Thyroid gland (tissue), 4 donors: ENCODE measurements at regions not wholly inside any gene's neighbourhood (a gene's known extent, or its start where the extent isn't known, plus 50 kb on each side); places are given as distances from the start of the nearest gene placed in this dataset.

Source experiments
- DNase-seq, 2 donors: peaks; one replicate each; pipeline ENCODE4 v3.0.0-alpha.2; 2019
- H3K27ac ChIP-seq, 3 donors: fragments of 200-600 bp; sonication (generic); 1 replicate in 2 of 3; 2 replicates in 1 of 3; pipeline ENCODE4 v1.5.1; 2016 to 2019; ENCODE audit warnings: mild to moderate bottlenecking in 1 of 3, moderate library complexity in 1 of 3
- H3K27me3 ChIP-seq: fragments of 200-600 bp; sonication (generic); one replicate; pipeline ENCODE4 v1.5.1; 2019
- H3K36me3 ChIP-seq, 2 donors: fragments of 200-600 bp; sonication (generic); one replicate each; pipeline ENCODE4 v1.5.1; 2016 to 2019
- H3K4me1 ChIP-seq, 2 donors: fragments of 200-600 bp; sonication (generic); one replicate each; pipeline ENCODE4 v1.5.1; 2017 to 2019
- H3K4me3 ChIP-seq, 3 donors: fragments of 200-600 bp; sonication (generic); replicated peaks in 1 of 3; 1 replicate in 2 of 3; 2 replicates in 1 of 3; pipeline ENCODE4 v1.5.1; 2016; ENCODE audit warnings: mild to moderate bottlenecking in 1 of 3
- H3K9me3 ChIP-seq: fragments of 200-600 bp; sonication (generic); one replicate; pipeline ENCODE4 v1.5.1; 2017
- POLR2A ChIP-seq, 2 donors: fragments of 450-650 bp; IDR thresholded peaks; one replicate each; pipeline ENCODE4 v1.6.1; 2017; ENCODE audit warnings: antibody characterized with exemption in 2 of 2, mild to moderate bottlenecking in 2 of 2, moderate library complexity in 1 of 2
- WGBS, 2 donors: methylation state at CpG; one replicate each; pipeline ENCODE4 v1.1.5; 2017; 5-methylcytosine and 5-hydroxymethylcytosine counted together
- intact Hi-C: fragments of 100-400 bp; cut with DNase I; formaldehyde crosslinking; loops from one replicate; pipeline ENCODE4 v1.15.1; 2023
- TF ChIP-seq, protein P1 (sequence below), 6 experiments: fragments of 200-600 bp in 3 of 6; fragments of 450-650 bp in 3 of 6; sonication (generic) in 3 of 6; IDR thresholded peaks; one replicate each; pipeline ENCODE4 v1.5.1; 2016 to 2019; ENCODE audit warnings: antibody characterized with exemption in 6 of 6, mild to moderate bottlenecking in 2 of 6, inconsistent platforms in 1 of 6, moderate library complexity in 1 of 6

GRCh38 chr5:175378444-175379028, 65.4 kb downstream of the DRD1 start:
- H3K27ac ChIP-seq: no peak overlapping the region
- H3K4me1 ChIP-seq: no peaks in the 10 kb centered on the region
- no peaks in the 10 kb centered on the region for H3K27me3 ChIP-seq
- H3K9me3 ChIP-seq: no peaks in the 10 kb centered on the region
- H3K36me3 ChIP-seq: no peaks in the 10 kb centered on the region
- intact Hi-C loops: no loop called here
- H3K4me3 ChIP-seq: no peak overlapping the region
- TF ChIP-seq, protein P1, sequence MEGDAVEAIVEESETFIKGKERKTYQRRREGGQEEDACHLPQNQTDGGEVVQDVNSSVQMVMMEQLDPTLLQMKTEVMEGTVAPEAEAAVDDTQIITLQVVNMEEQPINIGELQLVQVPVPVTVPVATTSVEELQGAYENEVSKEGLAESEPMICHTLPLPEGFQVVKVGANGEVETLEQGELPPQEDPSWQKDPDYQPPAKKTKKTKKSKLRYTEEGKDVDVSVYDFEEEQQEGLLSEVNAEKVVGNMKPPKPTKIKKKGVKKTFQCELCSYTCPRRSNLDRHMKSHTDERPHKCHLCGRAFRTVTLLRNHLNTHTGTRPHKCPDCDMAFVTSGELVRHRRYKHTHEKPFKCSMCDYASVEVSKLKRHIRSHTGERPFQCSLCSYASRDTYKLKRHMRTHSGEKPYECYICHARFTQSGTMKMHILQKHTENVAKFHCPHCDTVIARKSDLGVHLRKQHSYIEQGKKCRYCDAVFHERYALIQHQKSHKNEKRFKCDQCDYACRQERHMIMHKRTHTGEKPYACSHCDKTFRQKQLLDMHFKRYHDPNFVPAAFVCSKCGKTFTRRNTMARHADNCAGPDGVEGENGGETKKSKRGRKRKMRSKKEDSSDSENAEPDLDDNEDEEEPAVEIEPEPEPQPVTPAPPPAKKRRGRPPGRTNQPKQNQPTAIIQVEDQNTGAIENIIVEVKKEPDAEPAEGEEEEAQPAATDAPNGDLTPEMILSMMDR (IDR thresholded peaks at IDR 0.05): no peak
- no peak for TF ChIP-seq POLR2A (IDR thresholded peaks at IDR 0.05)
- 14 to 25% methylated on average over 5 of the region's 5 CpGs for WGBS, 2 donors
- DNase-seq: no peak

DNA sequence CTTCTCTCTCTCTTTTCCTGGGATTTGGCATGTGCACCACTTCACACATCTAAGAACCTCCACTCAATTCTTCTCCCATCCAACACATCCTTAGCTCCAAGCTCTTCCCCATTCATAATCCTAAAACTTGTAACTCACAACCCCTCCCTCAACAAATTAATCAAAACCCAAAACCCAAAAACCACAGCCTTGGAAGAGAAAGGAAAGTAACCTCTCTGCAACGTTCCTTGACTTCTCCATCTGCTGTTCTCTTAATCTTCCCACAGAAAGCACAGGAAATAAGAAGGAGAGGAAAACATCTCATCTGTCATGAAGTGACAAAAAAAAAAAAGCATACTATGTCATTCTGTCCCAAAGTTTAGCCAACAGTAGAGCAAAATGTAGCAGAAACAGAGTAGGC, 66.2 kb downstream of the DRD1 start:
- no peak for DNase-seq
- WGBS, 2 donors: 63 to 67% methylated on average over 1 of the region's 1 CpG

DNA sequence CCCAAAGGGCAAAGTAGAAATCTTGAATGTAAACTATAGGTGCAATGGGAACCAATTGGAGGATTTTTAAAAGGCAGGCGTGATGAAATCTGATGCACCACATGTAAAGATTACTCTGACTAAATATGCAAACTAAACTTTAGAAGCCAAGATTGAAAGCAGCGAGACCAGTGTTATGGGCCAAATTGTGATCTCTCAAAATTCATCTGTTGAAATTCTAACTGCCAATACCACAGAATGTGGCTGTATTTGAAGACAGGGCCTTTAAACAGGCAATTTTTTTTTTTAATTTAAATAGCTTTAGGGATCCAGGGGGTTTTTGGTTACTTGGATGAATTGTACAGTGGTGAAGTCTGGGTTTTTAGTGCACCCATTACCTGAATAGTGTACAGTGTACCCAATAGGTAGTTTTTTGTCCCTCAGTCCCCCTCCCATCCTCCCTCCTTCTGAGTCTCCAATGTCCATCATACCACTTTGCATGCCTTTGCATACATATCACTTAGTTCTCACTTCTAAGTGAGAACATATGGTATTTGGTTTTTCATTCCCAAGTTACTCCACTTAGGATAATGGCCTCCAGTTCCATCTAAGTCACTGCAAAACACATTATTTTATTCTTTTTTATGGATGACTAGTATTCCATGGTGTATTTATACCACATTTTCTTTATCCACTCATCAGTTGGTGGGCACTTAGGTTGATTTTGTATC, 69.7 kb downstream of the DRD1 start:
- DNase-seq: no peak
- Histone ChIP-seq H3K27ac (no peak overlapping the region), H3K36me3 (no peaks in the 10 kb centered on the region), H3K4me1 (no peaks in the 10 kb centered on the region), H3K4me3 (no peak overlapping the region), H3K27me3 (no peaks in the 10 kb centered on the region), H3K9me3 (no peaks in the 10 kb centered on the region)
- 89 to 90% methylated on average over 2 of the region's 2 CpGs for WGBS, 2 donors
- TF ChIP-seq POLR2A (IDR thresholded peaks at IDR 0.05): no peak
- TF ChIP-seq, protein P1 (IDR thresholded peaks at IDR 0.05): no peak
- intact Hi-C loops: no loop called here

More for the DNA sequence above, 66.2 kb downstream of the DRD1 start:
- Histone ChIP-seq H3K36me3 (no peaks in the 10 kb centered on the region), H3K27me3 (no peaks in the 10 kb centered on the region), H3K4me1 (no peaks in the 10 kb centered on the region), H3K4me3 (no peak overlapping the region), H3K27ac (no peak overlapping the region), H3K9me3 (no peaks in the 10 kb centered on the region)
- intact Hi-C loops: no loop called here
- no peak for TF ChIP-seq POLR2A (IDR thresholded peaks at IDR 0.05)
- TF ChIP-seq, protein P1 (IDR thresholded peaks at IDR 0.05): no peak

DNA sequence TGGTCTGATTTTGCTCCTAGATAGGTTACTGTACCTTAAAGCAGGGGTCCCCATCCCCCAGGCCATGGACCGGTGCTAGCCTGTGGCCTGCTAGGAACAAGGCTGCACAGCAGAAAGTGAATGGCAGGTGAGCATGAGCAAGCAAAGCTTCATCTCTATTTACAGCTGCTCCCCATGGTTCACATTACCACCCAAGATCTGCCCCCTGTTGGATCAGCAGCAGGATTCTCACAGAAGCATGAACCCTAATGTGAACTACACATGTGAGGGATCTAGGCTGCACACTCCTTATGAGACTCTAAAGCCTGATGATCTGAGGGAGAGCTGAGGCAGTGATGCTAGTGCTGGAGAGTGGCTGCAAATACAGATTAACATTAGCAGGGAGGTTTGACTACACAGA, 78.1 kb downstream of the DRD1 start:
- no peak overlapping the region for H3K27ac ChIP-seq
- intact Hi-C loops: no loop called here
- DNase-seq: no peak
- 100% methylated on average over 1 of the region's 1 CpG; no CpG with 5 or more reads in 1 of the 2 donors for WGBS, 2 donors
- no peak for TF ChIP-seq POLR2A (IDR thresholded peaks at IDR 0.05)
- TF ChIP-seq, protein P1 (IDR thresholded peaks at IDR 0.05): no peak
- no peaks in the 10 kb centered on the region for H3K36me3 ChIP-seq
- H3K4me1 ChIP-seq: no peaks in the 10 kb centered on the region
- H3K4me3 ChIP-seq: no peak overlapping the region
- H3K27me3 ChIP-seq: no peaks in the 10 kb centered on the region
- no peaks in the 10 kb centered on the region for H3K9me3 ChIP-seq

DNA sequence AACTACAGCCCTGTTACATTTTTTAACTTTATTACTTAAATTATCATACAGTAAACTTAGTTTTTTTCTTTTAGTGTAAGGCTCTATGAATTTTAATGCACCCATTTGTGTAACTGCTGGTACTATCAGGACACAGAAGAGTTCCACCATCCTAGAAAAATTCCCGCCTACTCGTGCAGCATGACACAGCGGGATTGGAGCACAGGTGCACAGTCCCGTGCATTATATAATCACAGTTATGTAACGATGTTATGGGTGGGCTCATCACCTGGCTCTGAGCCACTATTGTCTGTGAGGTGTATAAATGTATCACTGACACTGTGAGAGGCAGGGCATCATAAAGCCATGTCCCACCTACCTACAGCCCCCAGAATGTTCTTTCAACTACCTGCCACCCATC, 80.7 kb downstream of the DRD1 start:
- no peaks in the 10 kb centered on the region for H3K36me3 ChIP-seq
- no peak overlapping the region for H3K27ac ChIP-seq
- intact Hi-C loops: no loop called here
- no peak for DNase-seq
- H3K4me1 ChIP-seq: no peaks in the 10 kb centered on the region
- no peaks in the 10 kb centered on the region for H3K9me3 ChIP-seq
- 83 to 92% methylated on average over 5 of the region's 5 CpGs for WGBS, 2 donors
- H3K27me3 ChIP-seq: no peaks in the 10 kb centered on the region
- TF ChIP-seq, protein P1 (IDR thresholded peaks at IDR 0.05): no peak
- H3K4me3 ChIP-seq: no peak overlapping the region
